ENCODE measurements at regions not wholly inside any gene's neighbourhood (a gene's known extent, or its start where the extent isn't known, plus 50 kb on each side); places are given as distances from the start of the nearest gene placed in this dataset.

DNA sequence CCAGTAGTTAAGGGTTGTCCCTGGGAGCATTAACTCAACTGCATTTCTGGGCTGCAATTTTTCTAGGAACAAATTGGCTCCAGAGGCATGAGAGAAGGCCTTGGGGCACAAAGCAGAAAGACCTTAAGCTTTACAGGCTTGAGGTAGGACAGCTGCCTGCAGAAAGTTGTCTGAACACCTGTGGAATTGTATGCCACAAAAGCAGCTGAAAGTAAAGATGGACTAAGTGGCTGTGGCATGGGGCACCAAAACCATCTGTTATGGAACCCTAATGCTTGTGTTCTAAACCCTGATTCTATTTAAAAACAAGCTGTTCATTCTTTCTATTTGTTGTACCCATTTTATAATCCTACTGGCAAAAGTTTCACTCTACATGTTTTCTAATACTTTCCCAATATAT is 515.2 kb downstream of the GLUD2 start:
- Histone ChIP-seq H3K27me3 (ENCODE audit: insufficient read depth, low read length, poor library complexity) (no peaks in the 10 kb centered on the region), H4K20me1 (ENCODE audit: insufficient read depth, low read length) (no peaks in the 10 kb centered on the region), H3K27ac (ENCODE audit: low read length) (no peak overlapping the region), H3K79me2 (ENCODE audit: insufficient read depth, low read length) (no peaks in the 10 kb centered on the region), H3K9ac (ENCODE audit: low read depth, low read length) (no peak overlapping the region), H3K36me3 (ENCODE audit: insufficient read depth, low read length) (no peaks in the 10 kb centered on the region), H2AFZ (ENCODE audit: low read depth, low read length) (no peak overlapping the region), H3K4me1 (ENCODE audit: insufficient read depth, low read length) (no peaks in the 10 kb centered on the region), H3K9me3 (ENCODE audit: insufficient read depth, low read length, severe bottlenecking) (no peaks in the 10 kb centered on the region), H3K4me3 (ENCODE audit: low read depth in 1 of 2, low read length in 2 of 2) (no peak overlapping the region), H3K4me2 (ENCODE audit: insufficient read depth, low read length) (no peak overlapping the region)
- TF ChIP-seq, protein P1, sequence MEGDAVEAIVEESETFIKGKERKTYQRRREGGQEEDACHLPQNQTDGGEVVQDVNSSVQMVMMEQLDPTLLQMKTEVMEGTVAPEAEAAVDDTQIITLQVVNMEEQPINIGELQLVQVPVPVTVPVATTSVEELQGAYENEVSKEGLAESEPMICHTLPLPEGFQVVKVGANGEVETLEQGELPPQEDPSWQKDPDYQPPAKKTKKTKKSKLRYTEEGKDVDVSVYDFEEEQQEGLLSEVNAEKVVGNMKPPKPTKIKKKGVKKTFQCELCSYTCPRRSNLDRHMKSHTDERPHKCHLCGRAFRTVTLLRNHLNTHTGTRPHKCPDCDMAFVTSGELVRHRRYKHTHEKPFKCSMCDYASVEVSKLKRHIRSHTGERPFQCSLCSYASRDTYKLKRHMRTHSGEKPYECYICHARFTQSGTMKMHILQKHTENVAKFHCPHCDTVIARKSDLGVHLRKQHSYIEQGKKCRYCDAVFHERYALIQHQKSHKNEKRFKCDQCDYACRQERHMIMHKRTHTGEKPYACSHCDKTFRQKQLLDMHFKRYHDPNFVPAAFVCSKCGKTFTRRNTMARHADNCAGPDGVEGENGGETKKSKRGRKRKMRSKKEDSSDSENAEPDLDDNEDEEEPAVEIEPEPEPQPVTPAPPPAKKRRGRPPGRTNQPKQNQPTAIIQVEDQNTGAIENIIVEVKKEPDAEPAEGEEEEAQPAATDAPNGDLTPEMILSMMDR (IDR thresholded peaks at IDR 0.05; ENCODE audit: borderline replicate concordance, extremely low read depth, low read length, poor library complexity, severe bottlenecking): no peak
- TF ChIP-seq EZH2 (IDR thresholded peaks at IDR 0.05; ENCODE audit: borderline replicate concordance, low read depth, low read length, severe bottlenecking): no peak
- ATAC-seq (ENCODE audit: insufficient read depth, low read depth) (no peak), DNase-seq (no peak)

DNA sequence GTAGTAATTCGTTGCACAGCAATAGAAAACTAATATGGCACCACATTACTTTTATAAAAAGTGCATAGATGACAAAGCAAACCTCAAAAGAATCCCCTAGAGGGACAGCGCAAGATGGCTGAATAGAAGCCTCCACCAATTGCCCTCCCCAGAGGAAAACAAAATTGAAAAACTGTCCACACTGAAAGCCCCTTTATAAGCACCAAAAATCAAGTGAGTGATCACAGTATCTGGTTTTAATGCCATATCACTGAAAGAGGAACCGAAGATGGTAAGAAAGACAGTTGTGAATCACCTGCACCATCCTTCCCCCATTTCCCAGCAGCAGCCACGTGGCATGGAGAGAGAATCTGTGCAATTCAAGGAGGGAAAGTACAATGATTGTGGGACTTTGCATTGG is 522.2 kb downstream of the GLUD2 start:
- no peak for ATAC-seq (ENCODE audit: insufficient read depth, low read depth)
- H4K20me1 ChIP-seq (ENCODE audit: insufficient read depth, low read length): no peaks in the 10 kb centered on the region
- TF ChIP-seq, protein P1 (IDR thresholded peaks at IDR 0.05; ENCODE audit: borderline replicate concordance, extremely low read depth, low read length, poor library complexity, severe bottlenecking): no peak
- no peak for TF ChIP-seq EZH2 (IDR thresholded peaks at IDR 0.05; ENCODE audit: borderline replicate concordance, low read depth, low read length, severe bottlenecking)

DNA sequence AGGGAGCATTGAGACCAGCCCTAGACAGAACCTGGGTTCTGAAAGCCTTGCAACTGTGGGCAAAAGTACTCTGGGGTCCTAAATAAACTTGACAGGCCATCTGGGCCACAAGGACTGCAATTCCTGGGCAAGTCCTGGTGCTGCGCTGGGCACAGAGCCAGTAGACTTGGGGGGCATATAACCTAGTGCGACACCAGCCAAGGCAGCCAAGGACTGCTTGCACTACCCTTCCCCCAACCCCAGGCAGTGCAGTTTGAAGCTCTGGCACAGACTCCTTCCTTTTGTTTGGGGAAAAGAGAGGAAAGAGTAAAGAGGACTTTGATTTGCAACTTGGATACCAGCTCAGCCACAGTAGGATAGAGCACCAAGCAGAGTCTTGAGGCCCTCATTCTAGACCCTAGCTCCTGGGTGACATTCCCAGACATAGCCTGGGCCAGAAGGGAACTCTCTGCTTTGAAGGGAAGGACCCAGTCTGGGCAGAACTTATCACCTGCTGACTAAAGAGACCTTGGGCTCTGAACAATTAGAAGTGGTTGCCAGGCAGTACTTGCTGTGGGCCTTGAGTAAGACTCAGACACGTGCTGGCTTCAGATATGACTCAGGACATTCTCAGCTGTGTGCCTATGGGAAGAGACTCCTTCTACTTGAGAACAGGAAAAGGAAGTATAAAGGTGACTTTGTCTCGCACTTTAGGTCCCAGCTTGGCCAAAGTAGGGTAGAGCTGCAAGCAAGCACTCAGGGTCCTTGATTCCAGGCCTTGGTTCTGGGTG is 522.8 kb downstream of the GLUD2 start:
- no peaks in the 10 kb centered on the region for H3K79me2 ChIP-seq (ENCODE audit: insufficient read depth, low read length)
- H3K4me3 ChIP-seq (ENCODE audit: low read depth in 1 of 2, low read length in 2 of 2): no peak overlapping the region
- no peak for TF ChIP-seq EZH2 (IDR thresholded peaks at IDR 0.05; ENCODE audit: borderline replicate concordance, low read depth, low read length, severe bottlenecking)
- TF ChIP-seq, protein P1 (IDR thresholded peaks at IDR 0.05; ENCODE audit: borderline replicate concordance, extremely low read depth, low read length, poor library complexity, severe bottlenecking): no peak
- peak overlapping the region; percentile 33; the same call in 1 of the 2 replicates for H2AFZ ChIP-seq (ENCODE audit: low read depth, low read length)
- no peaks in the 10 kb centered on the region for H3K9me3 ChIP-seq (ENCODE audit: insufficient read depth, low read length, severe bottlenecking)
- no peaks in the 10 kb centered on the region for H3K36me3 ChIP-seq (ENCODE audit: insufficient read depth, low read length)
- no peaks in the 10 kb centered on the region for H3K27me3 ChIP-seq (ENCODE audit: insufficient read depth, low read length, poor library complexity)
- no peaks in the 10 kb centered on the region for H4K20me1 ChIP-seq (ENCODE audit: insufficient read depth, low read length)
- H3K4me1 ChIP-seq (ENCODE audit: insufficient read depth, low read length): no peaks in the 10 kb centered on the region
- H3K4me2 ChIP-seq (ENCODE audit: insufficient read depth, low read length): no peak overlapping the region
- ATAC-seq (ENCODE audit: insufficient read depth, low read depth): no peak
- H3K9ac ChIP-seq (ENCODE audit: low read depth, low read length): no peak overlapping the region
- no peak for DNase-seq
- no peak overlapping the region for H3K27ac ChIP-seq (ENCODE audit: low read length)

More for the DNA sequence above, 522.2 kb downstream of the GLUD2 start:
- Histone ChIP-seq H3K4me1 (ENCODE audit: insufficient read depth, low read length) (no peaks in the 10 kb centered on the region), H3K9ac (ENCODE audit: low read depth, low read length) (no peak overlapping the region), H3K79me2 (ENCODE audit: insufficient read depth, low read length) (no peaks in the 10 kb centered on the region), H3K9me3 (ENCODE audit: insufficient read depth, low read length, severe bottlenecking) (no peaks in the 10 kb centered on the region), H3K4me3 (ENCODE audit: low read depth in 1 of 2, low read length in 2 of 2) (no peak overlapping the region), H2AFZ (ENCODE audit: low read depth, low read length) (no peak overlapping the region), H3K36me3 (ENCODE audit: insufficient read depth, low read length) (no peaks in the 10 kb centered on the region), H3K4me2 (ENCODE audit: insufficient read depth, low read length) (no peak overlapping the region), H3K27me3 (ENCODE audit: insufficient read depth, low read length, poor library complexity) (no peaks in the 10 kb centered on the region), H3K27ac (ENCODE audit: low read length) (no peak overlapping the region)
- no peak for DNase-seq

Measured in DND-41 (cell line).